Liver (tissue), 3 donors: ENCODE measurements at regions not wholly inside any gene's neighbourhood (a gene's known extent, or its start where the extent isn't known, plus 50 kb on each side); places are given as distances from the start of the nearest gene placed in this dataset.

Experiments used
- EGR1 ChIP-seq, 2 donors: IDR thresholded peaks; 2 replicates each; pipeline ENCODE4 v1.6.1; 2016 to 2018; ENCODE audit warnings: antibody characterized with exemption in 2 of 2, low read depth in 2 of 2
- FOXA1 ChIP-seq: IDR thresholded peaks from 2 replicates; pipeline ENCODE4 v1.6.1; 2016; ENCODE audit warnings: antibody characterized with exemption
- GABPA ChIP-seq, 2 donors: IDR thresholded peaks in 1 of 2; conservative IDR thresholded peaks in 1 of 2; 2 replicates each; pipeline ENCODE4 v1.6.1; 2016; ENCODE audit warnings: antibody characterized with exemption in 2 of 2, mild to moderate bottlenecking in 1 of 2, moderate library complexity in 1 of 2
- JUND ChIP-seq, 2 donors: IDR thresholded peaks; 2 replicates each; pipeline ENCODE4 v1.6.1; 2016; ENCODE audit warnings: antibody characterized with exemption in 2 of 2
- RAD21 ChIP-seq, 2 donors: IDR thresholded peaks; 2 replicates each; pipeline ENCODE4 v1.6.1; 2016; ENCODE audit warnings: antibody characterized with exemption in 2 of 2, mild to moderate bottlenecking in 2 of 2
- RXRA ChIP-seq, 2 donors: IDR thresholded peaks; 2 replicates each; pipeline ENCODE4 v1.6.1; 2017 to 2018; ENCODE audit warnings: antibody characterized with exemption in 2 of 2, mild to moderate bottlenecking in 1 of 2
- SP1 ChIP-seq: IDR thresholded peaks from 2 replicates; pipeline ENCODE4 v1.6.1; 2018; ENCODE audit warnings: antibody characterized with exemption, mild to moderate bottlenecking
- TAF1 ChIP-seq: conservative IDR thresholded peaks from 2 replicates; pipeline ENCODE4 v1.6.1; 2016; ENCODE audit warnings: antibody characterized with exemption, mild to moderate bottlenecking
- YY1 ChIP-seq: IDR thresholded peaks from 2 replicates; pipeline ENCODE4 v1.6.1; 2016; ENCODE audit warnings: antibody characterized with exemption, mild to moderate bottlenecking
- TF ChIP-seq, protein P1 (sequence below): fragments of 150-350 bp; IDR thresholded peaks from 2 replicates; pipeline ENCODE4 v1.5.1; 2017; ENCODE audit warnings: improper control_type of control experiment, low read depth, low read length; ENCODE audit not compliant: missing input control
- TF ChIP-seq, protein P2 (sequence below): IDR thresholded peaks from 2 replicates; pipeline ENCODE4 v1.6.1; 2016; ENCODE audit warnings: antibody characterized with exemption
- TF ChIP-seq, protein P3 (sequence below): IDR thresholded peaks from 2 replicates; pipeline ENCODE4 v1.6.1; 2016; ENCODE audit warnings: antibody characterized with exemption
- TF ChIP-seq, protein P4 (sequence below): IDR thresholded peaks from 2 replicates; pipeline ENCODE4 v1.6.1; 2016; ENCODE audit warnings: antibody characterized with exemption, mild to moderate bottlenecking
- TF ChIP-seq, protein P5 (sequence below): IDR thresholded peaks from 2 replicates; pipeline ENCODE4 v1.6.1; 2016; ENCODE audit warnings: antibody characterized with exemption
- donor health status: healthy.
- donor health status: healthy.

DNA sequence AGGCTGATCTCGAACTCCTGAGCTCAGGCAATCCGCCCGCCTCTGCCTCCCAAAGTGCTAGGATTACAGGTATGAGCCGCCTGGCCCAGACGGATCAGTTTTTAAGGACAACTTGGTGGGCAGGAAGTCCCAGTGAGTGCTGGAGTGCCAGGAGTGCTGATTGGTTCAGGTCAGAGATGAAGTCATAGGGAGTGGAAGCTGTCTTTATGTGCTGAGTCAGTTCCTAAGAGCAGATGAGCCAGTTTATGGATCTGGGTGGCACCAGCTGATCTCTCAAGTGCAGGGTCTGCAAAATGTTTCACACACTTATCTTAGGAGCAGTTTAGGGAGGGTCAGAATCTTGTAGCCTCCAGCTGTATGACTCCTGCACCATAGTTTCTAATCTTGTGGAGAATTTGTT is 292.1 kb upstream of the ELAVL2 start:
- TF ChIP-seq, protein P1, sequence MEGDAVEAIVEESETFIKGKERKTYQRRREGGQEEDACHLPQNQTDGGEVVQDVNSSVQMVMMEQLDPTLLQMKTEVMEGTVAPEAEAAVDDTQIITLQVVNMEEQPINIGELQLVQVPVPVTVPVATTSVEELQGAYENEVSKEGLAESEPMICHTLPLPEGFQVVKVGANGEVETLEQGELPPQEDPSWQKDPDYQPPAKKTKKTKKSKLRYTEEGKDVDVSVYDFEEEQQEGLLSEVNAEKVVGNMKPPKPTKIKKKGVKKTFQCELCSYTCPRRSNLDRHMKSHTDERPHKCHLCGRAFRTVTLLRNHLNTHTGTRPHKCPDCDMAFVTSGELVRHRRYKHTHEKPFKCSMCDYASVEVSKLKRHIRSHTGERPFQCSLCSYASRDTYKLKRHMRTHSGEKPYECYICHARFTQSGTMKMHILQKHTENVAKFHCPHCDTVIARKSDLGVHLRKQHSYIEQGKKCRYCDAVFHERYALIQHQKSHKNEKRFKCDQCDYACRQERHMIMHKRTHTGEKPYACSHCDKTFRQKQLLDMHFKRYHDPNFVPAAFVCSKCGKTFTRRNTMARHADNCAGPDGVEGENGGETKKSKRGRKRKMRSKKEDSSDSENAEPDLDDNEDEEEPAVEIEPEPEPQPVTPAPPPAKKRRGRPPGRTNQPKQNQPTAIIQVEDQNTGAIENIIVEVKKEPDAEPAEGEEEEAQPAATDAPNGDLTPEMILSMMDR = no peak
- TF ChIP-seq, protein P2, sequence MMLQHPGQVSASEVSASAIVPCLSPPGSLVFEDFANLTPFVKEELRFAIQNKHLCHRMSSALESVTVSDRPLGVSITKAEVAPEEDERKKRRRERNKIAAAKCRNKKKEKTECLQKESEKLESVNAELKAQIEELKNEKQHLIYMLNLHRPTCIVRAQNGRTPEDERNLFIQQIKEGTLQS = no peak
- TF ChIP-seq YY1 (no peak), GABPA (IDR thresholded peaks at IDR 0.05 in 1 of 2, conservative IDR thresholded peaks at IDR 0.05 in 1 of 2) (no peak), TAF1 (no peak), RAD21 (IDR thresholded peaks at IDR 0.05) (no peak), RXRA (IDR thresholded peaks at IDR 0.05) (no peak), SP1 (no peak), JUND (IDR thresholded peaks at IDR 0.05) (no peak), EGR1 (IDR thresholded peaks at IDR 0.05; ENCODE audit: low read depth in 2 of 2) (no peak), FOXA1 (no peak)
- TF ChIP-seq, protein P3, sequence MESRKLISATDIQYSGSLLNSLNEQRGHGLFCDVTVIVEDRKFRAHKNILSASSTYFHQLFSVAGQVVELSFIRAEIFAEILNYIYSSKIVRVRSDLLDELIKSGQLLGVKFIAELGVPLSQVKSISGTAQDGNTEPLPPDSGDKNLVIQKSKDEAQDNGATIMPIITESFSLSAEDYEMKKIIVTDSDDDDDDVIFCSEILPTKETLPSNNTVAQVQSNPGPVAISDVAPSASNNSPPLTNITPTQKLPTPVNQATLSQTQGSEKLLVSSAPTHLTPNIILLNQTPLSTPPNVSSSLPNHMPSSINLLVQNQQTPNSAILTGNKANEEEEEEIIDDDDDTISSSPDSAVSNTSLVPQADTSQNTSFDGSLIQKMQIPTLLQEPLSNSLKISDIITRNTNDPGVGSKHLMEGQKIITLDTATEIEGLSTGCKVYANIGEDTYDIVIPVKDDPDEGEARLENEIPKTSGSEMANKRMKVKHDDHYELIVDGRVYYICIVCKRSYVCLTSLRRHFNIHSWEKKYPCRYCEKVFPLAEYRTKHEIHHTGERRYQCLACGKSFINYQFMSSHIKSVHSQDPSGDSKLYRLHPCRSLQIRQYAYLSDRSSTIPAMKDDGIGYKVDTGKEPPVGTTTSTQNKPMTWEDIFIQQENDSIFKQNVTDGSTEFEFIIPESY = no peak
- TF ChIP-seq, protein P4, sequence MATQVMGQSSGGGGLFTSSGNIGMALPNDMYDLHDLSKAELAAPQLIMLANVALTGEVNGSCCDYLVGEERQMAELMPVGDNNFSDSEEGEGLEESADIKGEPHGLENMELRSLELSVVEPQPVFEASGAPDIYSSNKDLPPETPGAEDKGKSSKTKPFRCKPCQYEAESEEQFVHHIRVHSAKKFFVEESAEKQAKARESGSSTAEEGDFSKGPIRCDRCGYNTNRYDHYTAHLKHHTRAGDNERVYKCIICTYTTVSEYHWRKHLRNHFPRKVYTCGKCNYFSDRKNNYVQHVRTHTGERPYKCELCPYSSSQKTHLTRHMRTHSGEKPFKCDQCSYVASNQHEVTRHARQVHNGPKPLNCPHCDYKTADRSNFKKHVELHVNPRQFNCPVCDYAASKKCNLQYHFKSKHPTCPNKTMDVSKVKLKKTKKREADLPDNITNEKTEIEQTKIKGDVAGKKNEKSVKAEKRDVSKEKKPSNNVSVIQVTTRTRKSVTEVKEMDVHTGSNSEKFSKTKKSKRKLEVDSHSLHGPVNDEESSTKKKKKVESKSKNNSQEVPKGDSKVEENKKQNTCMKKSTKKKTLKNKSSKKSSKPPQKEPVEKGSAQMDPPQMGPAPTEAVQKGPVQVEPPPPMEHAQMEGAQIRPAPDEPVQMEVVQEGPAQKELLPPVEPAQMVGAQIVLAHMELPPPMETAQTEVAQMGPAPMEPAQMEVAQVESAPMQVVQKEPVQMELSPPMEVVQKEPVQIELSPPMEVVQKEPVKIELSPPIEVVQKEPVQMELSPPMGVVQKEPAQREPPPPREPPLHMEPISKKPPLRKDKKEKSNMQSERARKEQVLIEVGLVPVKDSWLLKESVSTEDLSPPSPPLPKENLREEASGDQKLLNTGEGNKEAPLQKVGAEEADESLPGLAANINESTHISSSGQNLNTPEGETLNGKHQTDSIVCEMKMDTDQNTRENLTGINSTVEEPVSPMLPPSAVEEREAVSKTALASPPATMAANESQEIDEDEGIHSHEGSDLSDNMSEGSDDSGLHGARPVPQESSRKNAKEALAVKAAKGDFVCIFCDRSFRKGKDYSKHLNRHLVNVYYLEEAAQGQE = no peak
- TF ChIP-seq, protein P5, sequence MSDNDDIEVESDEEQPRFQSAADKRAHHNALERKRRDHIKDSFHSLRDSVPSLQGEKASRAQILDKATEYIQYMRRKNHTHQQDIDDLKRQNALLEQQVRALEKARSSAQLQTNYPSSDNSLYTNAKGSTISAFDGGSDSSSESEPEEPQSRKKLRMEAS = no peak
